ENCODE measurements at regions not wholly inside any gene's neighbourhood (a gene's known extent, or its start where the extent isn't known, plus 50 kb on each side); places are given as distances from the start of the nearest gene placed in this dataset.
A peak's percentile ranks its signal among the peaks of the same experiment; 100 is the strongest.

GRCh38 chr17:56679115-56679776, 85.7 kb downstream of the NOG start:
- intact Hi-C loops (cut with DNase I) = no loop called here
- no peak for FAIRE-seq
- H3K9ac ChIP-seq (ENCODE audit: low read length in 3 of 3) = peak overlapping the region in 1 of 3 donors; percentile 14

DNA sequence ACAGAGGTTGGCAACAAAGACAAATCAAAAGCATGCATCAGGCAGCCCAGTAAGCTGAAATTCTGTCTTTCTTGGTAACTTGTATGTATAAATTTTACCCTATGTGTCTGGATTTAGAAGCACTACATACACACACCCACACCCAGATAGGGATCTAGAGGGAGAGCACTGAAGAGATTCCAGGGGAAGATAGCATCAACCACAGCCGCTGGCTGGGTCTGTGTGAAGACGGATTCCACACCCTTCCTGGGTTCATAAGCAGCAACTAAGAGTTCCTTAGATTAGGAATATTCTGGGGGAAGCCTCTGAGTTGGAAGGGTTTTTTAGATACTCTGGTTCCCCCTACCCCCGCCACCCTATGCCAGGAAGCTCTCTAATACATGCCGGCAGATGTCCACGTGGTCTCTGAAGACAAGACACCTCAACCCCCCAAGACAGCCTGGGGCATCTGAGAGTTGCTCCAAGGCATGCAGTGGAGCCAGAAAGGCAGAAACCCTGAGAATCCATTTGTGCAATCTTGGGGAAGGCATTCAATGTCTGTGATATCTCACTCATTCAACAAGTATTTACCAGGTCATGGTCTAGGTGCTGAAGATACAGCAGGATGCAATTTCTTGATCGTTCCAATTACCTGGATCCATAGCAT, 86.4 kb downstream of the NOG start:
- H3K9ac ChIP-seq (ENCODE audit: low read length in 3 of 3) = no peak overlapping the region
- H3K27ac ChIP-seq (ENCODE audit: low read depth in 2 of 2, low read length in 2 of 2) = no peak overlapping the region
- H3K36me3 ChIP-seq (ENCODE audit: control insufficient read depth in 2 of 3, insufficient read depth in 3 of 3, low read length in 3 of 3) = no peaks in the 10 kb centered on the region
- DNase-seq = no peak
- TF ChIP-seq, protein P1, sequence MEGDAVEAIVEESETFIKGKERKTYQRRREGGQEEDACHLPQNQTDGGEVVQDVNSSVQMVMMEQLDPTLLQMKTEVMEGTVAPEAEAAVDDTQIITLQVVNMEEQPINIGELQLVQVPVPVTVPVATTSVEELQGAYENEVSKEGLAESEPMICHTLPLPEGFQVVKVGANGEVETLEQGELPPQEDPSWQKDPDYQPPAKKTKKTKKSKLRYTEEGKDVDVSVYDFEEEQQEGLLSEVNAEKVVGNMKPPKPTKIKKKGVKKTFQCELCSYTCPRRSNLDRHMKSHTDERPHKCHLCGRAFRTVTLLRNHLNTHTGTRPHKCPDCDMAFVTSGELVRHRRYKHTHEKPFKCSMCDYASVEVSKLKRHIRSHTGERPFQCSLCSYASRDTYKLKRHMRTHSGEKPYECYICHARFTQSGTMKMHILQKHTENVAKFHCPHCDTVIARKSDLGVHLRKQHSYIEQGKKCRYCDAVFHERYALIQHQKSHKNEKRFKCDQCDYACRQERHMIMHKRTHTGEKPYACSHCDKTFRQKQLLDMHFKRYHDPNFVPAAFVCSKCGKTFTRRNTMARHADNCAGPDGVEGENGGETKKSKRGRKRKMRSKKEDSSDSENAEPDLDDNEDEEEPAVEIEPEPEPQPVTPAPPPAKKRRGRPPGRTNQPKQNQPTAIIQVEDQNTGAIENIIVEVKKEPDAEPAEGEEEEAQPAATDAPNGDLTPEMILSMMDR (IDR thresholded peaks at IDR 0.05; ENCODE audit: borderline replicate concordance, extremely low read depth, insufficient read depth) = no peak
- FAIRE-seq = no peak
- no peaks in the 10 kb centered on the region for H3K4me1 ChIP-seq (ENCODE audit: control insufficient read depth in 2 of 3, insufficient read depth in 2 of 3, low read depth in 1 of 3, low read length in 3 of 3)
- intact Hi-C loops (cut with DNase I) = no loop called here
- no peaks in the 10 kb centered on the region for H3K9me3 ChIP-seq (ENCODE audit: control insufficient read depth in 2 of 3, insufficient read depth in 1 of 3, low read length in 3 of 3)
- H3K4me3 ChIP-seq (ENCODE audit: low read length in 3 of 3) = no peak overlapping the region
- peaks cover 16% of the 10 kb centered on the region for H3K27me3 ChIP-seq (ENCODE audit: control insufficient read depth, insufficient read depth, low read length)

More at GRCh38 chr17:56679115-56679776, 85.7 kb downstream of the NOG start:
- Histone ChIP-seq H3K36me3 (ENCODE audit: control insufficient read depth in 2 of 3, insufficient read depth in 3 of 3, low read length in 3 of 3) (no peaks in the 10 kb centered on the region), H3K4me1 (ENCODE audit: control insufficient read depth in 2 of 3, insufficient read depth in 2 of 3, low read depth in 1 of 3, low read length in 3 of 3) (no peaks in the 10 kb centered on the region), H3K27ac (ENCODE audit: low read depth in 2 of 2, low read length in 2 of 2) (no peak overlapping the region), H3K27me3 (ENCODE audit: control insufficient read depth, insufficient read depth, low read length) (peaks cover 16% of the 10 kb centered on the region), H3K4me3 (ENCODE audit: low read length in 3 of 3) (peak overlapping the region; percentile 43 to 53 (median 49)), H3K9me3 (ENCODE audit: control insufficient read depth in 2 of 3, insufficient read depth in 1 of 3, low read length in 3 of 3) (no peaks in the 10 kb centered on the region)
- peak in 3 of 5 donors; percentile 29 to 80 (median 78) for DNase-seq
- TF ChIP-seq, protein P1 (IDR thresholded peaks at IDR 0.05; ENCODE audit: borderline replicate concordance, extremely low read depth, insufficient read depth) = peak; percentile 56

DNA sequence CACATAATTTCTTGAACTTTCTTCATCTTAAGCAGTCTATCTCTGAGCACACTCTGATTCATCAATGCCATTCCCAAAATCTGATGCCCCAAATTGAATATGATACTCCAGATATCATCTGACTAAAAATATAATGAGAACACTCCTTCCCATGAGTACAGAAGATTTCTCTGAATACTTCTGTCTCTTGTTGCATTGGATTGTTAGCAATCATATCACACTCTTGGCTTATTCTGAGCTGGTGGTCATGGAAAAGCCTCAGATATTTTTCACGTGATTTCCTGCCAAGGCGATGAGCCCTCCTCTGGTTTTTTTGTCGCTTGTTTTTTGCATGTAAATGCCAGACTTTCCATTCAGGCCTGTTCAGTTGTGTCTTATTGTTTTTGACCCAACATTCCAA, 87.2 kb downstream of the NOG start:
- Histone ChIP-seq H3K4me3 (ENCODE audit: low read length in 3 of 3) (no peak overlapping the region), H3K9me3 (ENCODE audit: control insufficient read depth in 2 of 3, insufficient read depth in 1 of 3, low read length in 3 of 3) (no peaks in the 10 kb centered on the region), H3K27ac (ENCODE audit: low read depth in 2 of 2, low read length in 2 of 2) (no peak overlapping the region), H3K9ac (ENCODE audit: low read length in 3 of 3) (no peak overlapping the region), H3K36me3 (ENCODE audit: control insufficient read depth in 2 of 3, insufficient read depth in 3 of 3, low read length in 3 of 3) (no peaks in the 10 kb centered on the region), H3K27me3 (ENCODE audit: control insufficient read depth, insufficient read depth, low read length) (peaks cover 16% of the 10 kb centered on the region), H3K4me1 (ENCODE audit: control insufficient read depth in 2 of 3, insufficient read depth in 2 of 3, low read depth in 1 of 3, low read length in 3 of 3) (no peaks in the 10 kb centered on the region)
- FAIRE-seq = no peak
- TF ChIP-seq, protein P1 (IDR thresholded peaks at IDR 0.05; ENCODE audit: borderline replicate concordance, extremely low read depth, insufficient read depth) = no peak
- DNase-seq = no peak
- intact Hi-C loops (cut with DNase I) = no loop called here
